ENCODE measurements at regions not wholly inside any gene's neighbourhood (a gene's known extent, or its start where the extent isn't known, plus 50 kb on each side); places are given as distances from the start of the nearest gene placed in this dataset.

- DNase-seq (ENCODE audit: low read depth): no peak
- Histone ChIP-seq H3K36me3 (ENCODE audit: control insufficient read depth, insufficient read depth, low read length) (no peaks in the 10 kb centered on the region), H3K27me3 (ENCODE audit: control insufficient read depth, insufficient read depth, low read length) (no peaks in the 10 kb centered on the region), H3K4me3 (ENCODE audit: low read depth, low read length) (no peak overlapping the region)
- TF ChIP-seq CTCF (IDR thresholded peaks at IDR 0.05; ENCODE audit: insufficient read depth, low read length, poor library complexity, severe bottlenecking): no peak
Measured at GRCh38 chr18:78661316-78661715, 318.3 kb upstream of the SALL3 start.

- Histone ChIP-seq H3K27me3 (ENCODE audit: control insufficient read depth, insufficient read depth, low read length) (no peaks in the 10 kb centered on the region), H3K4me3 (ENCODE audit: low read depth, low read length) (no peak overlapping the region), H3K36me3 (ENCODE audit: control insufficient read depth, insufficient read depth, low read length) (no peaks in the 10 kb centered on the region)
- no peak for TF ChIP-seq CTCF (IDR thresholded peaks at IDR 0.05; ENCODE audit: insufficient read depth, low read length, poor library complexity, severe bottlenecking)
- DNase-seq (ENCODE audit: low read depth): no peak
Measured at GRCh38 chr18:78662879-78663278, 316.7 kb upstream of the SALL3 start.

GRCh38 chr18:78664048-78664447 is 315.6 kb upstream of the SALL3 start:
- TF ChIP-seq CTCF (IDR thresholded peaks at IDR 0.05; ENCODE audit: insufficient read depth, low read length, poor library complexity, severe bottlenecking): no peak
- H3K4me3 ChIP-seq (ENCODE audit: low read depth, low read length): no peak overlapping the region
- no peak for DNase-seq (ENCODE audit: low read depth)
- H3K36me3 ChIP-seq (ENCODE audit: control insufficient read depth, insufficient read depth, low read length): no peaks in the 10 kb centered on the region
- no peaks in the 10 kb centered on the region for H3K27me3 ChIP-seq (ENCODE audit: control insufficient read depth, insufficient read depth, low read length)

- no peak overlapping the region for H3K4me3 ChIP-seq (ENCODE audit: low read depth, low read length)
- H3K36me3 ChIP-seq (ENCODE audit: control insufficient read depth, insufficient read depth, low read length): no peaks in the 10 kb centered on the region
- DNase-seq (ENCODE audit: low read depth): no peak
- TF ChIP-seq CTCF (IDR thresholded peaks at IDR 0.05; ENCODE audit: insufficient read depth, low read length, poor library complexity, severe bottlenecking): no peak
- H3K27me3 ChIP-seq (ENCODE audit: control insufficient read depth, insufficient read depth, low read length): no peaks in the 10 kb centered on the region
Measured at GRCh38 chr18:78664848-78665247, 314.8 kb upstream of the SALL3 start.

GRCh38 chr18:78665644-78666043 is 314.0 kb upstream of the SALL3 start:
- no peak for TF ChIP-seq CTCF (IDR thresholded peaks at IDR 0.05; ENCODE audit: insufficient read depth, low read length, poor library complexity, severe bottlenecking)
- DNase-seq (ENCODE audit: low read depth): no peak

GRCh38 chr18:78666666-78667335 is 312.8 kb upstream of the SALL3 start:
- H3K4me3 ChIP-seq (ENCODE audit: low read depth, low read length): no peak overlapping the region
- H3K27me3 ChIP-seq (ENCODE audit: control insufficient read depth, insufficient read depth, low read length): no peaks in the 10 kb centered on the region
- no peak for DNase-seq (ENCODE audit: low read depth)
- H3K36me3 ChIP-seq (ENCODE audit: control insufficient read depth, insufficient read depth, low read length): no peaks in the 10 kb centered on the region
- TF ChIP-seq CTCF (IDR thresholded peaks at IDR 0.05; ENCODE audit: insufficient read depth, low read length, poor library complexity, severe bottlenecking): no peak

More at GRCh38 chr18:78665644-78666043, 314.0 kb upstream of the SALL3 start:
- H3K4me3 ChIP-seq (ENCODE audit: low read depth, low read length): no peak overlapping the region
- no peaks in the 10 kb centered on the region for H3K27me3 ChIP-seq (ENCODE audit: control insufficient read depth, insufficient read depth, low read length)
- no peaks in the 10 kb centered on the region for H3K36me3 ChIP-seq (ENCODE audit: control insufficient read depth, insufficient read depth, low read length)
